Effector memory CD4-positive, alpha-beta T cell (primary cell): ENCODE measurements at regions not wholly inside any gene's neighbourhood (a gene's known extent, or its start where the extent isn't known, plus 50 kb on each side); places are given as distances from the start of the nearest gene placed in this dataset.

Source experiments
- DNase-seq, 3 donors: peaks; one replicate each; pipeline ENCODE4 v3.0.0-alpha.2; 2020
- H3K27ac ChIP-seq: 2 replicates; pipeline ENCODE4 v1.7.0; 2013; ENCODE audit warnings: mild to moderate bottlenecking, low read length, moderate library complexity; ENCODE audit not compliant: insufficient read depth, poor library complexity, severe bottlenecking
- H3K27me3 ChIP-seq: replicated peaks from 2 replicates; pipeline ENCODE4 v1.7.0; 2013; ENCODE audit warnings: mild to moderate bottlenecking, low read length; ENCODE audit not compliant: insufficient read depth, control insufficient read depth, poor library complexity, severe bottlenecking
- H3K36me3 ChIP-seq: 2 replicates; pipeline ENCODE4 v1.7.0; 2013; ENCODE audit warnings: mild to moderate bottlenecking, low read length, moderate library complexity; ENCODE audit not compliant: control insufficient read depth, insufficient read depth
- H3K4me1 ChIP-seq: 2 replicates; pipeline ENCODE4 v1.7.0; 2013; ENCODE audit warnings: low read length, mild to moderate bottlenecking; ENCODE audit not compliant: control insufficient read depth, insufficient read depth, poor library complexity, severe bottlenecking
- H3K4me3 ChIP-seq: 2 replicates; pipeline ENCODE4 v1.7.0; 2013; ENCODE audit warnings: low read length, low read depth, mild to moderate bottlenecking; ENCODE audit not compliant: insufficient read depth, poor library complexity, severe bottlenecking
- H3K9me3 ChIP-seq: 2 replicates; pipeline ENCODE4 v1.7.0; 2013; ENCODE audit warnings: mild to moderate bottlenecking, low read length, moderate library complexity; ENCODE audit not compliant: control insufficient read depth

DNA sequence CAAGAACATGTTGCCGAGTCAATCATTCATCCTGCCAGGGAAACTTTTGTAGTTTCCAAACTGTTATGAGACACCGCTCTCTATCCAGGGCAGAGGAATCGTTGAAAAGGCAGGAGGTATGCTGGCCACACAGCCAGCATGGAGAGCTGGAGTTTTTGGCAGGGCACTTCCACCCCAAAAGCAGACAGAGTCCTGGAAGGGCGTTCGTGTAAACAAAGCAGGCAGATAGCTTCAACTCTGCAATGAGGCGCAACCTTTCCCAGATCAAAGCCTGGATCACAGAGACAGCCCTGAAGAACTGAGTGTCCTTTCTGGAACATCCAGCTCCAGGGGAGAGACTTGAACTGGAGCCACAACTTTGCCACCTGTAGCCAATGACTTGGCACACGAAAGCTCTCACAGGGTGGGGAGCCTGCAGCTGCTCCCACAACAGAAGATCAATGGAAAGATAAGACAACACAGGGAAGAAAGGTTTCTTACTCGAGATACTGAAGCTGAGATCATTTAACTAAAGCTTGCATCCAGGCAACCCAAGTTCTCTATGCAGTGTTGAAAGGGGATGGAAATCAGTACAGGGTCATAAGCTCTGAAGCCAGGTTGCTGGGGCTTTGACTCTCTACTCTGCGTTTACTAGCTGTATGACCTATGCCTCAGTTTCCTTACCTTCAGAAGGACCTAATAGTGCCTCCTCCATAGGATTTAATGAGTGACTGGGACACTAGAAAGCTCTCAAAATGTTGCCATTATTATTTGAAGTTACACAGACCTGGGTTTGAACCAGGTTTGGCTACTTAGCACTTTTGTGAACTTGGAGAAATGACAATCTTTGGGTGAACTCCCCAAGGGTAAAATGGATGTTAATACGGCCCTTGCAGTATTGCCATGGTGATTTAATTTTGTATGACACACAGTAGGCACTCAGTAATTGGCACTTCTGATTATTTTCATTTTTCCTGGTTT lies 434.8 kb upstream of the NPVF start:
- Histone ChIP-seq H3K36me3 (no peaks in the 10 kb centered on the region), H3K4me1 (no peaks in the 10 kb centered on the region), H3K9me3 (no peaks in the 10 kb centered on the region)

DNA sequence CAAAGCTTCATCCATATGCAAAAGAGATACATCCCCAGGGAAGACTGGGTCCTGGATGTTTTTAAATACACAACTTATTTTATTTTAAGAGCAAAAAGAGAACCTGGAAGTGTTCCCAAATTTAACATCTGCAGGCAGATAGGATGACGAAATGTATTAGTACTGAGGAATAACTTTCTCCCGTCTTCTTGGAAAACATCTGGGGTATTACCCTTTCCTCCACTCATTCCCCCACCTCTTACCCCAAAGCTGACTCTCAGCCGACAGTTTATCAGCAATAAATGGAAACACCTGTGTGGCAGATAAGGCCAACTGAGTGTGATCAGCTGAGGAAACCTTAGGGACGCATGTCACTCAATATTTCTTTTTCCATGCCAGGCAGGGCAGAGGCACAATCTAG lies 435.6 kb upstream of the NPVF start:
- Histone ChIP-seq H3K4me3 (no peak overlapping the region), H3K27me3 (no peaks in the 10 kb centered on the region)
- no peak for DNase-seq

More for the DNA sequence above, 434.8 kb upstream of the NPVF start:
- Histone ChIP-seq H3K27me3 (no peaks in the 10 kb centered on the region), H3K27ac (no peak overlapping the region), H3K4me3 (no peak overlapping the region)
- DNase-seq = no peak

DNA sequence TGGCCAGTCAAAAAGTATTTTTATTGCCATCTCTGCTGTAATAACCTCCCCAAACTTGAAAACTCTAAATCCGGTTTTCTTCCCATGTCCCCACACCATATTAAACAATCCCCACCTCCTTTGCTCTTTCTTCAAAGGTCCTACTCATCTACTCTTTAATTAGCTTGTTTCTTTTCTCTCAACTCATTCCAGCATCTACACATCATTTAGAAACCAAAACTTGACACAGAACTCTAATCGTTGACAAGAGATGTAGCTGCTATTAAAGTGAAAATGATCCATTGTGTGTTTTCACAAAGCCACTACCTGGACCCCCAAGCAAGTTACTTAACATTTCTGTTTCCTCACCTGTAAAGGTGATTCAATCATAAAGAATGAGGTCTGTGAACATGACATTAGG lies 436.3 kb upstream of the NPVF start:
- H3K27me3 ChIP-seq = no peaks in the 10 kb centered on the region
- H3K4me1 ChIP-seq = no peaks in the 10 kb centered on the region
- no peaks in the 10 kb centered on the region for H3K36me3 ChIP-seq
- H3K27ac ChIP-seq = no peak overlapping the region
- H3K4me3 ChIP-seq = no peak overlapping the region
- DNase-seq = no peak
- H3K9me3 ChIP-seq = no peaks in the 10 kb centered on the region

More for the DNA sequence above, 435.6 kb upstream of the NPVF start:
- no peaks in the 10 kb centered on the region for H3K4me1 ChIP-seq
- no peak overlapping the region for H3K27ac ChIP-seq
- H3K36me3 ChIP-seq = no peaks in the 10 kb centered on the region
- H3K9me3 ChIP-seq = no peaks in the 10 kb centered on the region

DNA sequence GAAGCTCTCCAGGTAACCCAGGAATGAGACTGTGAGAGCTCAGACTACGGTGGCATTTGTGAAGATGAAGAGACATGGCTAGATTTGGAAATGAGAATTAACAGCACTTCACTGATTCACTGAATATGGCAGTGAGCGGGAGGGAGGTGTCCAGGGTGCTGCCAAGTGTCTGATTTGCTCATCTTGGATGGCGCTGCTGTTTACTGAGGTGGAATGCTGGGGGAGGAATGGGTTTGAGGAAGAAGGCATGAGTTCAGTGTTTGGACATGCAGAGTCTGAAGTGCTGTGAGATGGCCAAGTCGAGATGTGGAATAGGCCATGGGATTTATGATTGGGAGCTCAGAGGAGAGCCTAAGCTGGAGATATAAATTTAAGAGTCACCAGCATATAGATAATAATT lies 437.1 kb upstream of the NPVF start:
- Histone ChIP-seq H3K27me3 (no peaks in the 10 kb centered on the region), H3K4me3 (no peak overlapping the region), H3K27ac (no peak overlapping the region), H3K4me1 (no peaks in the 10 kb centered on the region), H3K36me3 (no peaks in the 10 kb centered on the region), H3K9me3 (no peaks in the 10 kb centered on the region)
- no peak for DNase-seq

DNA sequence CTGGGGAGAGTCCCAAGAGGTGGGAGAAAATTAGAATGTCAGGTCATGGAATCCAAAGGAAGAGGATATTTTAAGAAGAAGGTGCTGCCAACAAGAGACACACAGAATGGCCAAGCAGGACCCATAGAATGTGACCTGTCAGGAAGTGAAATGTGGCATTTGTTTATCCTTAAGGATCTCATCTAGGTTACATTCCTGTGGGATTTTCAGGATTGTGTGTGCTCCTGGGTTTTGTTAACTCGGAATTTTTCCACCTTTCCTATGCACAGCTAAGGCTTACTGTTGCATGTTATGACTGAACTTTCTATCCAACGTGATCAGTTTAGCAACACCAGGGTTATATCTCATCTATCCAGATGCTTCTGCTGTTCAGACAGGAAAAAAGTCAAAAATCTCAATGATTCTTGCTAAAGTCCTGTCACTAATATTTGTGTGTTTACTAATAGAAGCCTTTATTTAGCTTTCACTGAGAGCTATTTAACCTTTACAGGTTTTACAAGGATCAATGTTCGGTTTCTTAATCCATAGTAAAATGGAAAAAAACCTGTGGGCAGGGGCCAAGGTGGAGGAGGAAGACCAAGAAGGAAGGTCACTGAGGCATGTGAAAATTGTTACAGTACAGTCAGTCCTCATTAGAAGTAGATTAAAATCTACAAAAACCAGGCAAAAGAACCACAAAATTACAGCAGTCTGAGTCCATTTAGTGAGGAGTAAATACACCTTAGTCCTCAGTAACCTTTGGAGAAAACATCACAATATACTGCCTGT lies 437.8 kb upstream of the NPVF start:
- Histone ChIP-seq H3K27me3 (no peaks in the 10 kb centered on the region), H3K9me3 (no peaks in the 10 kb centered on the region), H3K27ac (no peak overlapping the region), H3K36me3 (no peaks in the 10 kb centered on the region), H3K4me3 (no peak overlapping the region), H3K4me1 (no peaks in the 10 kb centered on the region)
- DNase-seq = no peak

DNA sequence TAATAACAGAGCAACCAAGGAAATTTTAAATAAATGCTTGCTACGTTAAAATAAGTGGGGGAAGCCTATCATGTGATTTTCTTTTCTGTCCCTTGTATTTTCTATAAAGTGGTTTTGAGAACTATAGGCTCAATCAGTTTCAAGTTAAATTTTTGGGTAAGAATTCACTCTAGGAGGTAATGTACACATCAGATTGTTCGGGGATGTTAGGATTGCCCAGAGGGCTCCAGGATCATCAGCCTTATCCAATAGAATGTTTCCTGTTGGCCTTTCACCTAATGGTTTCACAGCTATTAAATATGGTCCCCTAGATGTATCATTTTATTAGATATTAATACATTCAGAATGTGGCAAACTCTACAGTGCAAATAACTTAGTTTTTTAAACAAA lies 438.4 kb upstream of the NPVF start:
- H3K4me1 ChIP-seq = no peaks in the 10 kb centered on the region
- no peaks in the 10 kb centered on the region for H3K9me3 ChIP-seq
- no peak for DNase-seq
- H3K36me3 ChIP-seq = no peaks in the 10 kb centered on the region
- H3K27me3 ChIP-seq = no peaks in the 10 kb centered on the region
- no peak overlapping the region for H3K27ac ChIP-seq
- no peak overlapping the region for H3K4me3 ChIP-seq

DNA sequence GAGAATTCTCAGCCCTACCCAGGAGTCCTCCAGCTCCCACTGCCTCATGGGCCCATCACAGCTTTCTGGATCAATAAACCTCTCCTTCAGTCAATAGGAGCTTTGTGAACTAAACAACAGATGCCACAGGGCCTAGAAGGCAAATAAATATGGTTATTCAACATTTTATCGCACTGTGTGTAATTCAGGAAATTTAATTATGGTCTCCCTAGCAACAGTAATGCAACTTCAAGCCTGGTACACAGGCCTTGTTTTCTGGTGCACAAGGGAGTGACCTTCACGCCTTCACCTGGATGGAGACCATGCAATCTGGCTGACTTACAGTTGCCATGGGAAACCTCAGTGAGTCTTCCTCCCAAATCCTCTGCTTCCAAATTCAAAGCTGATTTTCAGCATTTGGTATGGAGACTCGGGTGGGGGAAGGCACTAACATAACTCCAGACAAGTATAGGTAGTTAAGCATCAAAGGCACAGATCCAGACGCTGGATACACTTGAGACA lies 441.0 kb upstream of the NPVF start:
- H3K36me3 ChIP-seq = no peaks in the 10 kb centered on the region
- H3K27me3 ChIP-seq = no peaks in the 10 kb centered on the region
- no peaks in the 10 kb centered on the region for H3K4me1 ChIP-seq
- H3K4me3 ChIP-seq = no peak overlapping the region
- H3K27ac ChIP-seq = no peak overlapping the region
- no peaks in the 10 kb centered on the region for H3K9me3 ChIP-seq
- no peak for DNase-seq

DNA sequence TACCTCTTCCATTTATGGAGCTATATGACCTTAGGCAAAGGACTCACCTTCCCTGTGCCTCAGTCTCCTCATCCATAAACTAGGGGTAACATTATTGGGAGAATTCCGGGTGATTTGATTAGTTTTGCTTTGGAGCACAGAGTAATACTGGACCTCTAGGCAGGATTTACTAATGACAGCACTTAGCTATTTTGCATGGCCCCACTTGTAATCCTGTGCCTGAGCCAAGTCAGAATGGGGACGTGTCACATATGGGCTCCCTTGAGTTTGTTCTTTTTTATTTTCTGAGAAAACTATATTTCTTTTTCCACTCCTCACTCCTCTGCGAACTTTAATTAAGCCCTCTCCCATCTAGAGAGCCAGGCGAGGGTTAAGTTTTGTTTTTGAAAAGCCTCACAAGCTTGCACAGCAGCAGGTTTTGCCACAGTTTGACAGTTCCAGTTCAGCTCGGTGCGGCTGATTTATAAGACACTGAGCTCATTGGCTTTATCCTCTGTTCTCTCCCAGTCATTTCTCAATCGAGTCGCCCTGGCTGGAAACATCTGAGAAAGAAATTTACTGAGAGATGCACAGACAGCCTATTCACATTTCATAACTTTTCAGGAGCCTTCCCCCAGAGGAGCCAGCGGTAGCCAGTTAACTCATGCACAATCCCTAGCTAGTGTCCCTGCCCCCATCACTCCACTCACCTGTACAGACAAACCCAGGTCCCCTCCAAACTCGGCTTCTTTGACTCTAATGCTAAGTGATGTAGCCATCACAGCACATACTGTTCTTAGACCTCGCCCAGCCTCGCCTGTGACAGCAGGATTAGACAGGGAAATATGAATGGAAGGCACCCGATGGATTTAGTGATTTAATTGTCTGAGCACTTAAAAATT lies 441.9 kb upstream of the NPVF start:
- DNase-seq = no peak
- H3K27ac ChIP-seq = no peak overlapping the region
- no peaks in the 10 kb centered on the region for H3K4me1 ChIP-seq
- H3K36me3 ChIP-seq = no peaks in the 10 kb centered on the region
- no peak overlapping the region for H3K4me3 ChIP-seq
- H3K27me3 ChIP-seq = no peaks in the 10 kb centered on the region
- no peaks in the 10 kb centered on the region for H3K9me3 ChIP-seq

DNA sequence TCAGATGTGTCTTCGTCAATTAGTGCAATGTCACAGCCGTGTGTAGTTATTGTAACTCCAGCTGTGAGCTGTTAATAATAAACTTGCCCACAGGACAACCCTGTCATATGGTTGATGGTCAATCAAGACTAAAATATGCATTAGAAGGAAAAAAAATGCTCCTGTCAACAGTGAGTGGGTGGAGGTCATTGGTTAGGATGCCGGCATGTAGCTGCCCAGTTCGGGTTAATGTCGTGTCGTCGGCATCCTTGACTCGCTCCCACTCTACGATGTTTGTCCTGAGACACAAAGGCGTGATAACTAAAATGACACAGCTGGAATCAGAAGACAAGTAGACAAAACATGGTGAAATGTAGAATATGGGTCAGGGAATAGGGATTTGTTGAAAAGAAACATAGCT lies 442.8 kb upstream of the NPVF start:
- Histone ChIP-seq H3K4me3 (no peak overlapping the region), H3K27ac (no peak overlapping the region), H3K4me1 (no peaks in the 10 kb centered on the region), H3K9me3 (no peaks in the 10 kb centered on the region), H3K27me3 (no peaks in the 10 kb centered on the region), H3K36me3 (no peaks in the 10 kb centered on the region)
- no peak for DNase-seq
